NCI-H2196 treated with DMSO at 0.1 percent for 48 hours (cell line): ENCODE measurements at regions not wholly inside any gene's neighbourhood (a gene's known extent, or its start where the extent isn't known, plus 50 kb on each side); places are given as distances from the start of the nearest gene placed in this dataset.
A peak's percentile ranks its signal among the peaks of the same experiment; 100 is the strongest.

Experiments used
- DNase-seq: peaks from one replicate; lab custom pipeline; 2025; ENCODE audit not compliant: unreplicated experiment; lab: John Stamatoyannopoulos, UW

GRCh38 chr1:98482611-98483010 is 178.9 kb upstream of the SNX7 start:
- no peak for DNase-seq

GRCh38 chr1:98480271-98480670 is 181.2 kb upstream of the SNX7 start:
- no peak for DNase-seq

GRCh38 chr1:98478121-98478520 is 183.4 kb upstream of the SNX7 start:
- DNase-seq, result no peak

GRCh38 chr1:98472878-98473277 is 188.6 kb upstream of the SNX7 start:
- DNase-seq, result no peak

- no peak for DNase-seq
Measured at GRCh38 chr1:98471633-98472032, 189.9 kb upstream of the SNX7 start.

GRCh38 chr1:98468111-98468717 is 193.3 kb upstream of the SNX7 start:
- no peak for DNase-seq

- no peak for DNase-seq
Measured at GRCh38 chr1:98467586-98467985, 193.9 kb upstream of the SNX7 start.

GRCh38 chr1:98467122-98467521 is 194.4 kb upstream of the SNX7 start:
- DNase-seq, result no peak

GRCh38 chr1:98461873-98462385 is 199.6 kb upstream of the SNX7 start:
- DNase-seq, result no peak

GRCh38 chr1:98460136-98460535 is 201.4 kb upstream of the SNX7 start:
- no peak for DNase-seq

GRCh38 chr1:98459486-98459870 is 202.0 kb upstream of the SNX7 start:
- no peak for DNase-seq

- DNase-seq, result no peak
Measured at GRCh38 chr1:98458511-98459485, 202.7 kb upstream of the SNX7 start.

- no peak for DNase-seq
Measured at GRCh38 chr1:98457248-98457647, 204.3 kb upstream of the SNX7 start.

- no peak for DNase-seq
Measured at GRCh38 chr1:98454666-98455065, 206.9 kb upstream of the SNX7 start.

GRCh38 chr1:98453066-98453465 is 208.5 kb upstream of the SNX7 start:
- DNase-seq, result no peak

GRCh38 chr1:98452162-98452561 is 209.4 kb upstream of the SNX7 start:
- no peak for DNase-seq

- no peak for DNase-seq
Measured at GRCh38 chr1:98441281-98441680, 220.2 kb upstream of the SNX7 start.

- no peak for DNase-seq
Measured at GRCh38 chr1:98439471-98439870, 222.1 kb upstream of the SNX7 start.

GRCh38 chr1:98437540-98437939 is 224.0 kb upstream of the SNX7 start:
- peak; percentile 8 for DNase-seq

GRCh38 chr1:98437011-98437410 is 224.5 kb upstream of the SNX7 start:
- no peak for DNase-seq

- DNase-seq, result peak; percentile 79
Measured at GRCh38 chr1:98429965-98430443, 231.5 kb upstream of the SNX7 start.

- DNase-seq, result no peak
Measured at GRCh38 chr1:98428864-98429263, 232.7 kb upstream of the SNX7 start.
